K562 (cell line): ENCODE measurements at regions not wholly inside any gene's neighbourhood (a gene's known extent, or its start where the extent isn't known, plus 50 kb on each side); places are given as distances from the start of the nearest gene placed in this dataset.

ENCODE experiments used
- BACH1 ChIP-seq: fragments of 200-800 bp; sonication (Bioruptor generic); IDR thresholded peaks from 2 replicates; pipeline ENCODE4 v1.6.1; 2016; ENCODE audit warnings: missing genetic modification characterization, missing compliant biosample characterization
- FIP1L1 ChIP-seq: fragments of 200-400 bp; formaldehyde crosslinking; IDR thresholded peaks from 2 replicates; pipeline ENCODE4 v1.6.1; 2018; ENCODE audit warnings: mild to moderate bottlenecking, low read depth, low read length; ENCODE audit not compliant: poor library complexity, severe bottlenecking
- KLF10 ChIP-seq: fragments of 250-450 bp; sonication (Bioruptor Pico); IDR thresholded peaks from 2 replicates; pipeline ENCODE4 v1.6.1; 2021; ENCODE audit warnings: matching md5 sums
- MTA3 ChIP-seq: fragments of 450-650 bp; formaldehyde crosslinking; IDR thresholded peaks from 2 replicates; pipeline ENCODE4 v1.6.1; 2017; ENCODE audit warnings: mild to moderate bottlenecking, borderline replicate concordance
- NRF1 ChIP-seq, 2 experiments: fragments of 450-650 bp; IDR thresholded peaks in 1 of 2; conservative IDR thresholded peaks in 1 of 2; 2 replicates each; pipeline ENCODE4 v1.6.1; 2014; ENCODE audit warnings: mild to moderate bottlenecking in 2 of 2
- TAF1 ChIP-seq: IDR thresholded peaks from 2 replicates; pipeline ENCODE4 v1.6.1; 2011; ENCODE audit warnings: mild to moderate bottlenecking, low read length, moderate library complexity; ENCODE audit not compliant: insufficient read depth, control insufficient read depth, severe bottlenecking; ENCODE audit errors: extremely low read depth
- ZNF24 ChIP-seq: fragments of 450-650 bp; IDR thresholded peaks from 2 replicates; pipeline ENCODE4 v1.6.1; 2016
- ZSCAN29 ChIP-seq: fragments of 450-650 bp; IDR thresholded peaks from 2 replicates; pipeline ENCODE4 v1.6.1; 2017
- TF ChIP-seq, protein P1 (sequence below), 3 experiments: IDR thresholded peaks in 2 of 3; conservative IDR thresholded peaks in 1 of 3; 2 replicates each; pipeline ENCODE4 v1.5.1; 2011 to 2012; ENCODE audit warnings: low read length in 3 of 3, mild to moderate bottlenecking in 3 of 3, control low read depth in 2 of 3, improper control_type of control experiment in 1 of 3, inconsistent platforms in 1 of 3, low read depth in 1 of 3, mixed read lengths in 1 of 3, moderate library complexity in 1 of 3; ENCODE audit not compliant: insufficient read depth in 2 of 3
- TF ChIP-seq, protein P2 (sequence below): fragments of 250-450 bp; sonication (Bioruptor Pico); IDR thresholded peaks from 2 replicates; pipeline ENCODE4 v1.5.0; 2021
- TF ChIP-seq, protein P3 (sequence below): sonication (generic); formaldehyde crosslinking; IDR thresholded peaks from 2 replicates; pipeline ENCODE4 v1.8.0; 2022; ENCODE audit warnings: mild to moderate bottlenecking, missing genetic modification reagents
- TF ChIP-seq, protein P4 (sequence below): sonication (generic); formaldehyde crosslinking; IDR thresholded peaks from 2 replicates; pipeline ENCODE4 v1.8.1; 2023; ENCODE audit warnings: mild to moderate bottlenecking, missing genetic modification reagents, moderate library complexity

GRCh38 chr2:19837235-19837766 lies 64.5 kb downstream of the TTC32 start:
- TF ChIP-seq, protein P1, sequence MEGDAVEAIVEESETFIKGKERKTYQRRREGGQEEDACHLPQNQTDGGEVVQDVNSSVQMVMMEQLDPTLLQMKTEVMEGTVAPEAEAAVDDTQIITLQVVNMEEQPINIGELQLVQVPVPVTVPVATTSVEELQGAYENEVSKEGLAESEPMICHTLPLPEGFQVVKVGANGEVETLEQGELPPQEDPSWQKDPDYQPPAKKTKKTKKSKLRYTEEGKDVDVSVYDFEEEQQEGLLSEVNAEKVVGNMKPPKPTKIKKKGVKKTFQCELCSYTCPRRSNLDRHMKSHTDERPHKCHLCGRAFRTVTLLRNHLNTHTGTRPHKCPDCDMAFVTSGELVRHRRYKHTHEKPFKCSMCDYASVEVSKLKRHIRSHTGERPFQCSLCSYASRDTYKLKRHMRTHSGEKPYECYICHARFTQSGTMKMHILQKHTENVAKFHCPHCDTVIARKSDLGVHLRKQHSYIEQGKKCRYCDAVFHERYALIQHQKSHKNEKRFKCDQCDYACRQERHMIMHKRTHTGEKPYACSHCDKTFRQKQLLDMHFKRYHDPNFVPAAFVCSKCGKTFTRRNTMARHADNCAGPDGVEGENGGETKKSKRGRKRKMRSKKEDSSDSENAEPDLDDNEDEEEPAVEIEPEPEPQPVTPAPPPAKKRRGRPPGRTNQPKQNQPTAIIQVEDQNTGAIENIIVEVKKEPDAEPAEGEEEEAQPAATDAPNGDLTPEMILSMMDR (IDR thresholded peaks at IDR 0.05 in 2 of 3, conservative IDR thresholded peaks at IDR 0.05 in 1 of 3; ENCODE audit: insufficient read depth in 2 of 3, low read depth in 1 of 3, low read length in 3 of 3) = no peak
- TF ChIP-seq ZSCAN29 (no peak), MTA3 (no peak), BACH1 (tag) (no peak), FIP1L1 (no peak), KLF10 (CRISPR knock-in tag) (no peak), TAF1 (no peak), ZNF24 (no peak), NRF1 (conservative IDR thresholded peaks at IDR 0.05 in 1 of 2, IDR thresholded peaks at IDR 0.05 in 1 of 2) (no peak)
- TF ChIP-seq, protein P2, sequence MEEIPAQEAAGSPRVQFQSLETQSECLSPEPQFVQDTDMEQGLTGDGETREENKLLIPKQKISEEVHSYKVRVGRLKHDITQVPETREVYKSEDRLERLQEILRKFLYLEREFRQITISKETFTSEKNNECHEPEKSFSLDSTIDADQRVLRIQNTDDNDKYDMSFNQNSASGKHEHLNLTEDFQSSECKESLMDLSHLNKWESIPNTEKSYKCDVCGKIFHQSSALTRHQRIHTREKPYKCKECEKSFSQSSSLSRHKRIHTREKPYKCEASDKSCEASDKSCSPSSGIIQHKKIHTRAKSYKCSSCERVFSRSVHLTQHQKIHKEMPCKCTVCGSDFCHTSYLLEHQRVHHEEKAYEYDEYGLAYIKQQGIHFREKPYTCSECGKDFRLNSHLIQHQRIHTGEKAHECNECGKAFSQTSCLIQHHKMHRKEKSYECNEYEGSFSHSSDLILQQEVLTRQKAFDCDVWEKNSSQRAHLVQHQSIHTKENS (CRISPR knock-in tag) = no peak
- TF ChIP-seq, protein P3, sequence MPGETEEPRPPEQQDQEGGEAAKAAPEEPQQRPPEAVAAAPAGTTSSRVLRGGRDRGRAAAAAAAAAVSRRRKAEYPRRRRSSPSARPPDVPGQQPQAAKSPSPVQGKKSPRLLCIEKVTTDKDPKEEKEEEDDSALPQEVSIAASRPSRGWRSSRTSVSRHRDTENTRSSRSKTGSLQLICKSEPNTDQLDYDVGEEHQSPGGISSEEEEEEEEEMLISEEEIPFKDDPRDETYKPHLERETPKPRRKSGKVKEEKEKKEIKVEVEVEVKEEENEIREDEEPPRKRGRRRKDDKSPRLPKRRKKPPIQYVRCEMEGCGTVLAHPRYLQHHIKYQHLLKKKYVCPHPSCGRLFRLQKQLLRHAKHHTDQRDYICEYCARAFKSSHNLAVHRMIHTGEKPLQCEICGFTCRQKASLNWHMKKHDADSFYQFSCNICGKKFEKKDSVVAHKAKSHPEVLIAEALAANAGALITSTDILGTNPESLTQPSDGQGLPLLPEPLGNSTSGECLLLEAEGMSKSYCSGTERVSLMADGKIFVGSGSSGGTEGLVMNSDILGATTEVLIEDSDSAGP (CRISPR knock-in tag) = no peak
- TF ChIP-seq, protein P4, sequence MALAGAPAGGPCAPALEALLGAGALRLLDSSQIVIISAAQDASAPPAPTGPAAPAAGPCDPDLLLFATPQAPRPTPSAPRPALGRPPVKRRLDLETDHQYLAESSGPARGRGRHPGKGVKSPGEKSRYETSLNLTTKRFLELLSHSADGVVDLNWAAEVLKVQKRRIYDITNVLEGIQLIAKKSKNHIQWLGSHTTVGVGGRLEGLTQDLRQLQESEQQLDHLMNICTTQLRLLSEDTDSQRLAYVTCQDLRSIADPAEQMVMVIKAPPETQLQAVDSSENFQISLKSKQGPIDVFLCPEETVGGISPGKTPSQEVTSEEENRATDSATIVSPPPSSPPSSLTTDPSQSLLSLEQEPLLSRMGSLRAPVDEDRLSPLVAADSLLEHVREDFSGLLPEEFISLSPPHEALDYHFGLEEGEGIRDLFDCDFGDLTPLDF (CRISPR knock-in tag) = no peak
